ENCODE measurements at regions not wholly inside any gene's neighbourhood (a gene's known extent, or its start where the extent isn't known, plus 50 kb on each side); places are given as distances from the start of the nearest gene placed in this dataset.
"Not testable (repeated sequence)": the region's sequence is repeated elsewhere in the genome, so short reads cannot be mapped to it uniquely, and the experiment has no call there.

- DNase-seq (ENCODE audit: low read depth, low spot score), result no peak
Observed at GRCh38 chr10:121132273-121132672, 281.1 kb downstream of the WDR11 start.

GRCh38 chr10:121133901-121134300 lies 282.7 kb downstream of the WDR11 start:
- no peak for DNase-seq (ENCODE audit: low read depth, low spot score)

- DNase-seq (ENCODE audit: low read depth, low spot score), result no peak
Observed at GRCh38 chr10:121134711-121135110, 283.5 kb downstream of the WDR11 start.

- DNase-seq (ENCODE audit: low read depth, low spot score), result no peak
Observed at GRCh38 chr10:121135512-121135911, 284.4 kb downstream of the WDR11 start.

DNA sequence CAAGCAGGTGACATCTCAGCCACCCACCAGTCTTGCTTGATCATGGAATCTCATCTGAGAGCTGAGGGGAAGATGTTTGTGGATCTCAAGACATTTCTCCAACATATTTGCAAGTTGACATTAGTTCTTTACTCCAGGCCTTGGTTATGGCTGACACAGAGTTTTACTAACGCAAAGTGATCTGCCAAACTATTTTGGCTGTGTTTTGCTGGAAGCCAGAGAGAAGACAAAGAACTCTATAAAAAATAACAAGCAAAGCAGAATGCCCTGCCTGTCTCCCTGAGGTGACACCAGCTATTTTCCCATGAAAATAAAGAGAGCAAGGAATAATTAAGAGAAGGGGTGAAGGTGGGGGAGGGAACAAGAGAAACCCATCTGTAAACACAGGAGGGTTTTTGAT lies 286.4 kb downstream of the WDR11 start:
- no peak for DNase-seq (ENCODE audit: low read depth, low spot score)

GRCh38 chr10:121138112-121138860 lies 287.1 kb downstream of the WDR11 start:
- DNase-seq (ENCODE audit: low read depth, low spot score), result no peak

DNA sequence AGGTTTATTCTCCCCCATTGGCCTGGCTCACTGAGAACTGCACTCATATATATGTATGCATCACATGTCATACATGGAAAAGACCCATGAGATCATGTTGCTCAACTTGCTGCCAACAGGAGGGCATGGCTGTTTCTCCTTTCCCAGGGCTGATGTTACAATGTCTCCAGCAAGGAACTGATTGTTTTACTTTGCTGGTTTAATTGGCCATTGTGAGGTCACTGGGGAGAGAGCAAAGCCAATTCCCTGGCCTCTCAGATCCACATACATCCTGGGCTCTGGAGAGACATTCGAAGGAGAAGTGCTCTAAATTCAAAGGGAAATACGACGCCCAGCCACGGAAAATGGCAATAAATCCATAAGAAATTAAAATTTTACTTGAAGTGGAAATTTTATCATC lies 287.8 kb downstream of the WDR11 start:
- no peak for DNase-seq (ENCODE audit: low read depth, low spot score)

GRCh38 chr10:121145802-121146395 lies 294.7 kb downstream of the WDR11 start:
- DNase-seq (ENCODE audit: low read depth, low spot score), result not testable (repeated sequence)

DNA sequence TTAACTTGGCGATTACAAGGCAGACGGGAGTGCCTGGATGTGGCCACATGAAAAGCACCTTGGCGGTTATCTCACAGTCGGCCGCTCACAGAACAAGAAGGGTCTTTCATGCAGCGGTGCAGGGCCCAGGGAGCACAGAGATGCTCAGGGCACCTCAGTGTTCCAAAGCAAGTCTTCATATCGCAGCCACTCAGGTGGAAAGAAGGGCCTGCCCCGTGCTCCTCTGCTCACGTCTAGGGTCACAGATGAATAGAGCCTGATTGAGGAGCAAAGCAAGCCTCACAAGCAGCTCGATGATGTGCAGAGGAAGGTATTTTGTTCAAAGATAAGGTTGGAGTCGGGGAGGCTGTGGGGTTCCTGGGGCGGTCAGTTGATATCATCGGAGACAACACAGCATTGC lies 297.8 kb downstream of the WDR11 start:
- no peak for DNase-seq (ENCODE audit: low read depth, low spot score)

GRCh38 chr10:121152033-121152432 lies 300.9 kb downstream of the WDR11 start:
- DNase-seq (ENCODE audit: low read depth, low spot score), result no peak

DNA sequence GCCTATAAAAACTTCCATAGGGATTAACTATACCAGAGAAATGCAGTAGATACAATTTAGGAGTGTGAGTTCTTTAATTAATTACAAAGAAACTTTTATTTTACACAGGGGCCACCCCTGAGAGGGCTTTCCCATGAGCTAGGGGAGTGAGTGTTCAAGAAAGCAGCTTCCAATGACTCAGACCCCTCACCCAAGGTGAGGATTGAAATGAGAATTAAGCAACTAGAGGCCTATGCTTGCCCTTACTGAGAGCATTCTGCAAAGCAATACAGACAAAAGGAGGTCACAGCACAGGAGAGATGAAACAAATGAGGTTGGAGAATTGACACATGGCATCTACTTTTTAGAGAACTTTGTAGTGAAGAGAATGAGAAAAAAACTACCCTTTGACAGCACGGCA lies 301.8 kb downstream of the WDR11 start:
- DNase-seq (ENCODE audit: low read depth, low spot score), result no peak

DNA sequence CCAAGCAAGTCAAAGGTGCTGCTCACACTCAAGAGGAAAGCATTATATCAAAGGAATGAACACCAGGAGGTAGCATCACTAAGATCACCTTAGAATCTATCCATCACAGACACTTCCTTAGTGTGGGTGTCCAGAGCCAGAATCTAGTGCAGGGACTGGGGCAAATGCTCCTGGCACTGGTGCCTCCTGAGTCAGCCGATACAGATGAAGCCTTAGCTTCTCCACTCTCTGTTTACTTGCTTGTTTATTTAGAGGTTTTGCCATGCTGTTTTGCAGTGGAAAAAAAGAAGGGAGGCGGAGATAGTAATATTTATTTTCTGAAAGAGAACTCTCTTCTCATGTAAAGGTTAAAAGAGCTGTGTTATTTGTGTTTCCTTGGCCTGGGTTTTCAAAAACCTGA lies 303.1 kb downstream of the WDR11 start:
- no peak for DNase-seq (ENCODE audit: low read depth, low spot score)

DNA sequence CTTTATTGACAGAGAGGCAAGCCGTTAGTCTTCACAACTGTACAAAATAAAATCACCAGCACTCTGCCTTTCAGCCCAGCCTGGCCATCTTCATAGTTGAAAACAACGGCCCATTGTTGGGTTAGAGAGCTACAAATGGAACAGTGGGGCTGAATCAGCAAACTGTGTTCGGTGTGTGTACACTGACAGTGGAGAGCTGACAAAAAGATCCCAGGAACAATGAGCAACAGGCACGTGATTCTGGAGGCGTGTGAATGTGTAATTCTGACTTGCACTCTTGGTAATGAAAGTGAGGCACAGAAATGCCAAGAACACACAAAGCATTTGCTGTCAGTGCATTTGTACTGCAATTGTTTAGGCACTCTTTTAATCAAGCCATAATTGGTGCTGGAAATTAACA lies 303.7 kb downstream of the WDR11 start:
- no peak for DNase-seq (ENCODE audit: low read depth, low spot score)

GRCh38 chr10:121155742-121156474 lies 304.7 kb downstream of the WDR11 start:
- no peak for DNase-seq (ENCODE audit: low read depth, low spot score)

- DNase-seq (ENCODE audit: low read depth, low spot score), result no peak
Observed at GRCh38 chr10:121157998-121158397, 306.8 kb downstream of the WDR11 start.

DNA sequence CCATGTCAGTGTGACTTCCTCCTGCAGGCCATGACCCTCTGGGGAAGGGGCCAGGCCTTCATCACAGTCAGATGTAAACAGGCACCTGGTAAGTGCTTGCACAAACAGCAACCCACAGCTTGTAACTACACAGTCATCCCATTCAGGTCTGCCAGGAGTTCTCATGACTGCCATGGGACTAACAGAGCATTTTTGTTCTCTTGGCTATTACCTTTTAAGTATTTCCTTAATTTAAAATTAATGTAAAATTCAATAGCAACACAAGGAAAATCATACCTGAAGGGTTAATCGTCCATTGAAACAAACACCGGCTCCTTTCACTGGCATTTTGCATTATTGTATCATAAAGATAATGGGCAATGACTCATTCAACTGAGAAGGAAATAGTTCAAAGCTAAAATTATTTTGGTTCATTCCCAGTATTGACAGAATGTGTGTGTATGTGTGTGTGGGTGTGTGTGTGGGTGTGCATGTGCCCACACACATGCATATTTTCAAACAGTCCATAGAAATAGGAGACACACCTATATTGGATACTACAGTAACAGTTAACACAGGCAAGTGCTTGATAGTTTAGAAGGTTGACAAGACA lies 307.9 kb downstream of the WDR11 start:
- DNase-seq (ENCODE audit: low read depth, low spot score), result no peak

DNA sequence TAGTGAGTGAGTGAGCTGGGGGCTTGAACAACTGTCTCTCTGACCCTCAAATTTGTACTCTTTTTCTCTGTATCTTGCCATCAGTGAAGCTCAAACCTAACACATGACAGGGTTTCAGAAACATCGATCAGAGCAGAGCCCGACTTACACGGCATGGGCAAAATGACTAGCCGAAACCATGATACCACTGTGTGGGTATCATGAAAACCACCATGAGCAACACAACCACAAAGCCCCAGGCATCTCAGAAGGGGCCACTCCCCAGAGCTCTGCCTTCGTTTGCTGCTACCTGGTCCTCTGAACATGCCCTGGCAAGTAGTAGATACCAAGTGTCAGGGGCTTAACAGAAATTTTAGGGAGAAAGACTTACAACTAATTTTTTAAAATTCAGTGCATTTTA lies 308.5 kb downstream of the WDR11 start:
- no peak for DNase-seq (ENCODE audit: low read depth, low spot score)

- DNase-seq (ENCODE audit: low read depth, low spot score), result no peak
Observed at GRCh38 chr10:121165276-121165675, 314.1 kb downstream of the WDR11 start.

DNA sequence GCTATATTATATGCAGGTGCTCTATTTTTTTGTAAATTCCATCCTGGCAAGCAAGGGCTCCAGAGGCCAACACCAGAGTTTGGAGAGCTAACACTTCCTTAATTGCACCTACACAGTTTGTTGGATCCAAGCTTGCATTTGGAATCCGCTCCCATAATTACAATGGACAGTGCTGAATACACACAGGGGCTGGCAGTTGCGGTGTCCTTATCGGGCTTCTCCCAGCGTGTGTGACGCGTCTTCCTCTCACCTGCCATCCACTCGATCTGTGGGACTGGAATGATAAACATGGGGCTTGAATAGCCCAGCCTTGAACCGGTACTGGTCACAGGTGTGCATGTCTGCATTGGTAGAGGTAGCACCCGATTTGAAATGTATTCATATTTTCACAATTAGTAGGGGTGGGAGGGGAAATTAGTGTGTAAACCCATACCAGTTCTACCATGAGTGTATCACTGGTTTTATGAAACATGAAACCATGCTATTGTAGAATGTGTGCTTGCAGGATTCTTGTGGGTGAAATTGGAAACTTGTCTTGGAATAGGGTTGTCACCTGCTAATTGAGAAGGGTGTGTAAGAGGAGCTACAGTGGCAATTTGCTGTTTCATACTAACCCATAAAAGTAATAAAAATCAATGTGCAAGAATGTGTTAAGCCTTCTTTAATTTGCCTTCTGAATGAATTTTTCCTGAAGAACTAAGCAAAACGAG lies 316.5 kb downstream of the WDR11 start:
- DNase-seq (ENCODE audit: low read depth, low spot score), result no peak

DNA sequence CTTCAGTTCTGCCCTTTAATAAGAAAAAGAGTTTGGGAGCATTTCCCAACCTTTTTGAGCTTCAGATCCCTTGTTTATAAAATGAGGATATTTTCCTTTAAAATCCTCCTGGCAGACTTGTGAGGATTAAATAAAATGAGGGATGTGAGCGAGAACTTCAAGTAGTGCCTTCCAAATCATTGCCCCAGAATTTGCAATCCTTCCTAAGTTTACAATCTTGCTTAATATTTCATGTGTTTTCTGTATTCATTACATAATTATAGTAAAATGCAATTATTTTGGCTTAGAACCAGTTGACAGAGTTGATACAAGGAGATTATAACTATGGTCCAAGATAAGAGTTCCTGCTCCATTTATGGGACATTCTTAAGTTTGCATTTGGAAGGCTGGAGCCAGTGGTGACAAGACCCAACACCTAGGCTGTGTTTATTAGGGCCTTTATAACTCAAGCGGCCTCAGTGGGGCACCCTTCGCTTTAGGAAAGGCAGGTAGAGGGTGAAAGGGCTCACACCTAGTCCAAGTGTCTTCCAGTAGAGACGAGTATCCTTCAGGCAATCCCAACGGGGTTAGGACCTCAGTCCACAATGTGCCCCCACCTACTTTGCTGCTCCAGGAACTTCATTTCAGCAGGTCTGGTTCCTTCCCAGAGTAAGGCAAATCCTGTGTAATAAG lies 317.5 kb downstream of the WDR11 start:
- DNase-seq (ENCODE audit: low read depth, low spot score), result no peak

DNA sequence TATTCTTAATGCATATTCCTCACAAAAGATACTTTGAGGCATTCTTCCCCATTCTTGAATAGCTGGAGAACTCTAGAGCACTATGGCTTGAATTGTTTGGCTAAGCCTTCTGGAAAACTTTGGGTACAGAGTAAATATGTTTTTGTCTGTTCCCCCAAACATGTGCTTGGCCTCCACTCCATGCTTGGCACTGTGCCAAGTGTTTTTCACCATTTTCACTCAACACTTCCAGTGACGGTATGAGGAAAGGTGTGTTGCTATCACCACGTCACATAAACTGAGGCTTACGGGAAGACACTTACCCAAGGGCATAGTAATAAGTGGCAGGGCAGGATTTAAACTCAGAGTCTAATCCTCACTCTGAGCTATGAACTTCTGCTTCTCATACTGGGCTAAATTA lies 318.2 kb downstream of the WDR11 start:
- no peak for DNase-seq (ENCODE audit: low read depth, low spot score)
